SU-DHL-6 (cell line): ENCODE measurements at regions not wholly inside any gene's neighbourhood (a gene's known extent, or its start where the extent isn't known, plus 50 kb on each side); places are given as distances from the start of the nearest gene placed in this dataset.

Experiments used
- H2AFZ ChIP-seq: fragments of 200-600 bp; sonication (generic); 2 replicates; pipeline ENCODE4 v1.6.1; 2014; ENCODE audit warnings: low read depth, mild to moderate bottlenecking, moderate library complexity, mixed read lengths, antibody characterized with exemption, low read length; ENCODE audit not compliant: severe bottlenecking
- H3F3A ChIP-seq: fragments of 200-600 bp; shearing (Covaris generic); 2 replicates; pipeline ENCODE4 v1.6.0; 2016; ENCODE audit warnings: antibody characterized with exemption, mild to moderate bottlenecking; ENCODE audit not compliant: insufficient read depth
- H3K27ac ChIP-seq: fragments of 200-600 bp; sonication (generic); 2 replicates; pipeline ENCODE4 v1.5.1; 2016; ENCODE audit warnings: low read depth, mild to moderate bottlenecking, low read length, moderate library complexity, mixed read lengths
- H3K27me3 ChIP-seq: fragments of 200-600 bp; sonication (generic), shearing (Covaris generic); 2 replicates; pipeline ENCODE4 v1.6.0; 2014; ENCODE audit warnings: mild to moderate bottlenecking, low read length
- H3K36me3 ChIP-seq: fragments of 200-600 bp; sonication (generic); 2 replicates; pipeline ENCODE4 v1.6.1; 2014; ENCODE audit warnings: mild to moderate bottlenecking, low read length, mixed read lengths
- H3K4me2 ChIP-seq: fragments of 300-600, 200-600 bp; shearing (Covaris generic), sonication (generic); 2 replicates; pipeline ENCODE4 v1.6.0; 2014; ENCODE audit warnings: low read length, low read depth, mild to moderate bottlenecking; ENCODE audit not compliant: poor library complexity, severe bottlenecking
- H3K4me3 ChIP-seq: fragments of 200-600 bp; sonication (generic); 2 replicates; pipeline ENCODE4 v1.5.1; 2014; ENCODE audit warnings: antibody characterized with exemption, low read length, mild to moderate bottlenecking, mixed read lengths; ENCODE audit not compliant: insufficient read depth, poor library complexity, severe bottlenecking
- H3K79me2 ChIP-seq: fragments of 200-600 bp; sonication (generic); 2 replicates; pipeline ENCODE4 v1.6.1; 2014; ENCODE audit warnings: mild to moderate bottlenecking, low read length, moderate library complexity; ENCODE audit not compliant: insufficient read depth
- H3K9ac ChIP-seq: fragments of 200-600 bp; sonication (generic); 2 replicates; pipeline ENCODE4 v1.7.0; 2014; ENCODE audit warnings: mild to moderate bottlenecking, low read length
- H3K9me2 ChIP-seq: fragments of 200-600 bp; sonication (generic); replicated peaks from 2 replicates; pipeline ENCODE4 v1.6.1; 2014; ENCODE audit warnings: low read length; ENCODE audit not compliant: insufficient read depth
- H3K9me3 ChIP-seq: fragments of 200-600 bp; sonication (generic); 2 replicates; pipeline ENCODE4 v1.6.1; 2014; ENCODE audit warnings: low read length, mixed read lengths; ENCODE audit not compliant: insufficient read depth
- H4K20me1 ChIP-seq: fragments of 200-600 bp; sonication (generic); 2 replicates; pipeline ENCODE4 v1.6.1; 2014; ENCODE audit warnings: low read depth, mild to moderate bottlenecking, antibody characterized with exemption, low read length, moderate library complexity, mixed read lengths
- CTCF ChIP-seq: fragments of 200-600 bp; sonication (generic); IDR thresholded peaks from one replicate; pipeline ENCODE4 v1.5.1; 2017; ENCODE audit warnings: antibody characterized with exemption, mild to moderate bottlenecking, low read length, moderate library complexity; ENCODE audit not compliant: insufficient read depth, poor library complexity, severe bottlenecking
- EZH2phosphoT487 ChIP-seq: fragments of 200-600 bp; sonication (generic), shearing (Covaris generic); conservative IDR thresholded peaks from 2 replicates; pipeline ENCODE4 v1.6.1; 2018; ENCODE audit warnings: mild to moderate bottlenecking, antibody characterized with exemption, low read length, moderate library complexity, mixed read lengths

DNA sequence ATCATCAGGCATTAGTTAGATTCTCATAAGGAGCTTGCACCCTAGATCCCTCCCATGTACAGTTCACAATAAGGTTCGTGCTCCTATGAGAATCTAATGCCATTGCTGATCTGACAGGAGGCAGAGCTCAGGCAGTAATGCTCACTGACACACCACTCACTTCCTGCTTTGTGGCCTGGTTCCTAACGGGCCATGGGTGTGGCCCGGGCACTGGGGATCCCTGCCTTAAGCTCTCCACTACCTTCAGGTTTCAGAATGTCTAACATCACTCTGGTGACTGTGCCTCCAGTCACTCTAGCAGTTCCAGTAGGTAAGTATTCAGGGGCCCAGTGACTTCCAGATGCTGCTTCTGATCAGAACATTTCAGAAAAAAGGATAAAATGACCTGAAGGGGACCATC lies 152.4 kb downstream of the LRRC70 start:
- H3K4me2 ChIP-seq = no peak overlapping the region
- H4K20me1 ChIP-seq = no peaks in the 10 kb centered on the region
- H3K27ac ChIP-seq = no peak overlapping the region
- no peaks in the 10 kb centered on the region for H3K9me3 ChIP-seq
- H3F3A ChIP-seq = no peaks in the 10 kb centered on the region
- H3K27me3 ChIP-seq = no peaks in the 10 kb centered on the region
- H3K9me2 ChIP-seq = no peaks in the 10 kb centered on the region
- H3K79me2 ChIP-seq = no peaks in the 10 kb centered on the region
- no peak overlapping the region for H3K4me3 ChIP-seq
- H3K36me3 ChIP-seq = no peaks in the 10 kb centered on the region
- TF ChIP-seq CTCF (no peak), EZH2phosphoT487 (no peak)
- no peak overlapping the region for H2AFZ ChIP-seq
- H3K9ac ChIP-seq = no peak overlapping the region

DNA sequence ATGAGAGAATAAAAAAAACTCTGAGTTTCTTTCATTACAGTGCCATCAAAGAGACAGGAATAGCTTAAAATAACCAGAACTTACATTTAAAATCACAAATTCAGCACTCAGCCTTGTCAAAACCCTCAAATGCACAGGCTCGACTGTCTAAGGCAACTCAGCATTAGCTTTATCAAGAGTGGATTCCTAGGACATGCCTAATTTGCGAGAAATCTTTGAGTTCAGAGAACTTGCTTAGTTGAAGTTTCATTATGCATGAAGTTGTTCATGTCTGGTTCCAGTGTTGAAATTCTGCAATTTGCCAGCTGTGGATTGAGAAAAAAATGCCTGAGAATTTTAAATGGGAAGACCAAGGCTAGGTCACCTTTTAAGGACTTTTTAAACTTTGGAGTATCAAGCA lies 151.1 kb downstream of the LRRC70 start:
- H4K20me1 ChIP-seq = no peaks in the 10 kb centered on the region
- no peak overlapping the region for H3K4me2 ChIP-seq
- H3F3A ChIP-seq = no peaks in the 10 kb centered on the region
- no peaks in the 10 kb centered on the region for H3K9me2 ChIP-seq
- H3K79me2 ChIP-seq = no peaks in the 10 kb centered on the region
- TF ChIP-seq CTCF (no peak), EZH2phosphoT487 (no peak)
- no peak overlapping the region for H2AFZ ChIP-seq
- no peaks in the 10 kb centered on the region for H3K36me3 ChIP-seq
- no peaks in the 10 kb centered on the region for H3K27me3 ChIP-seq
- H3K9ac ChIP-seq = no peak overlapping the region
- H3K4me3 ChIP-seq = no peak overlapping the region
- no peak overlapping the region for H3K27ac ChIP-seq
- H3K9me3 ChIP-seq = no peaks in the 10 kb centered on the region

- Histone ChIP-seq H3K27ac (no peak overlapping the region), H3F3A (no peaks in the 10 kb centered on the region), H3K4me2 (no peak overlapping the region), H3K36me3 (no peaks in the 10 kb centered on the region), H3K27me3 (no peaks in the 10 kb centered on the region), H3K9me2 (no peaks in the 10 kb centered on the region), H2AFZ (no peak overlapping the region), H4K20me1 (no peaks in the 10 kb centered on the region), H3K4me3 (no peak overlapping the region), H3K9me3 (no peaks in the 10 kb centered on the region), H3K79me2 (no peaks in the 10 kb centered on the region), H3K9ac (no peak overlapping the region)
- no peak for TF ChIP-seq EZH2phosphoT487
- no peak for TF ChIP-seq CTCF
Measured at GRCh38 chr5:62727861-62728260, 149.2 kb downstream of the LRRC70 start.

- Histone ChIP-seq H3K4me2 (no peak overlapping the region), H4K20me1 (no peaks in the 10 kb centered on the region), H3K79me2 (no peaks in the 10 kb centered on the region), H3K4me3 (no peak overlapping the region), H3K27ac (no peak overlapping the region), H3F3A (no peaks in the 10 kb centered on the region), H3K9ac (no peak overlapping the region), H2AFZ (no peak overlapping the region), H3K9me2 (no peaks in the 10 kb centered on the region), H3K36me3 (no peaks in the 10 kb centered on the region), H3K9me3 (no peaks in the 10 kb centered on the region), H3K27me3 (no peaks in the 10 kb centered on the region)
- no peak for TF ChIP-seq EZH2phosphoT487
- no peak for TF ChIP-seq CTCF
Measured at GRCh38 chr5:62727184-62727583, 148.6 kb downstream of the LRRC70 start.
